Activated T-cell treated with anti-CD3 and anti-CD28 coated beads for 48 hours (primary cell): ENCODE measurements at regions not wholly inside any gene's neighbourhood (a gene's known extent, or its start where the extent isn't known, plus 50 kb on each side); places are given as distances from the start of the nearest gene placed in this dataset.

Experiments
- DNase-seq: peaks from one replicate; pipeline ENCODE4 v3.0.0-alpha.2; 2020; ENCODE audit warnings: low read depth

DNA sequence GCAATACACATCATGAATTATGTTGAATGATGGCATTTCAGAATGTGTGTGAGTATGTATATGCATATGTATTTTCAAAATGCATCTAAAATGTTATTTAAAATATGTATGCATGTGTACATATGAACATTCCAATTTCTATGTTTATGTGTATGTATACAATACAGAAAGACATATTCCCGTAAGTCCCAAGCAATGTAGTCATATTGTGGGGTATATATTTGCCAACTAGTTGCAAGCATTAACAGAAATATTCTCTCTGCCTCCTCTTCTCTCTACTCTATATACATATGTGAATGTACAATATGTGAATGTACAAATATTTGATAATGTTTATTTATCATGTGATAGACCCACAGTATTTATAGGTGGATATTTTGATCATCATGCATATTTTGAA is 345.8 kb upstream of the ZEB2 start:
- no peak for DNase-seq

DNA sequence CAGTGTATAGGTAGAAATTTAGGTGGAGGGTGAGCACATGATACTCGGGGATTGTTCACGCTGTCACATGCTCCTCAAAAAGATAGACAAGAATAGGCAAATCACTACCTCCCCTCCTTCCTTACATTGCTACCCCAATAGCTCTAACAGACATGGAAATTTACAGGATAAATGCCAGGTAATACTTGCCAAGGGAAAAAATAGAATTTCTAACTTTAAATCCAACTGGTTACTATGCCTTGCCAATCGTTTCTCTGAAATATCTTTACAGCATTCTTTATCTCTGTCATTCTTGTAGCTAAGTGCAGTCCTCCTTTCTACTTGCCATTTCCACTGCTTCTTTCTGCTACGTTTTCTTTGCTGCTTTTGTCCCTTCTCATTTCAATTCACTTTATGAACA is 339.8 kb upstream of the ZEB2 start:
- no peak for DNase-seq

DNA sequence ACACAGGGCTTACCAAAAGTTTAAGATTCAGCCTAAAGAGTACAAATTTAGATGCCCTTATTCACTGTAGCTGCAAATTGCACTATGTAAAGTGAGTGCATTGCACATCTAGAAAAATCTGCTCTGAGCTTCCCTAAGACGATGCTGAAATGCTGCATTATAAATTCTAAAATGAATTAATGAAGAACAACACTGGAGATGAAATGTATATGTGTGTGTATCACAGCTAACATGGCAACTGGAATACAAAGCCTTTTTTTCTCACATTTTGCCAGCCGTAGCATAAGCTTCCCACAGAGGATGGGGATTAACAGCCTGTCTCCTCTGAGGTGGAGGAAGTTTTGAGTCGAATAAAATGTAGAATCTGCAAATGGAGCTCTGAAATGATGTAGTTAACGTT is 338.3 kb upstream of the ZEB2 start:
- no peak for DNase-seq

DNA sequence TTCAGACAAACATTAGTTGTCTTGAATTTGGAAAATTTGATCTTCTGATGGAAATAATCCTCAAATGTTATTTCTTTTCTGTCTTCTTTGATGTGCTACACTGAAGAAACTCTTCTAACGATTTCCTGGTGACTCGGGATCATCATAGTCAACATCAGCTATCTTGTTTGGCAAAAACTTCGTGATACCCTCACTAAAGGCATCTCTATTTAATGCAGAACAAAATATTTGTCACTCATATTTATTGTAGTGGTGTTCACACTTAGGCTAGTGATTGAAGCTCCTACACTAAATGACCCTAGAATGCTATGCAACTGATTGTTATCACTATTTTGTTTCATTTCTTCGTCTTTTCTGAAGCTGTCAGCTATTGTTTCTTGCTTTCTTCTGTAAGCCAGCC is 334.7 kb upstream of the ZEB2 start:
- DNase-seq: no peak

DNA sequence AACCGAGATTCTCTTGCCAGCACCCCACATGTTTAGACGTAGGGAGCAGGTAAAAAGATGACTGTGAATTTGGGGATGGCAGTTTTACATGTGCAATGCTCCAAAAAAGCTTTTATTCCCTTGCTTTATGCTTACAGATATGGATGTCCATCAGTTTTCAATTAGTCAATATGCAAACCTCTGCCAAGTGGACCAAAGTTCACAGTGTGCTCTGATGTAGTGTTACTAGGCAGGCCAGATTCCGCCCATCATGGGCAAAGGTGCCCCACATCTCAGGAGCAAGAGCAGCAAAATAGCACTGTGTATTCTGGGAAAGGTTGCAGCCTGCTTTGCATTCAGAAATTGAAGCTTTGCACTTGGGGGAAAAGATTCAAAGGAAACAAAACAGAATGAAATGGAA is 329.7 kb upstream of the ZEB2 start:
- no peak for DNase-seq

DNA sequence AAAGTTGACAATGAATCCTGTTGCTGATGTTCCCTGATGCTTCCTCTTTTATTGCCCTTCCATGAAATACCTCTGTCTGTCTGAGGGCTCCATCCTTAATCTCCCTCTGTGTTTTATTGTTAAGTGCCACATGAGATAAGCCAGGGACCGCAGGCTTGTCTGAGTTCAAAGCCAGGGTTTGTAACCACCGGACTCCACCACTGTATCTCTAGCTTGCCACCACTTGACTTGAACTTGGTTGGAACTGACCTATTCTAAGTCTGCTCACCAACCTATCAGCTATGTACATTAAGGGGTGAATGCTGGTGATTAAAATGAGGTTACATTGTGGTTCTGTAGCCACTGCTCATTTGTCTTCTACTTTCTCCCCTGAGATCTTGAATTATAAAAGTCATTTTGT is 328.5 kb upstream of the ZEB2 start:
- DNase-seq: no peak

DNA sequence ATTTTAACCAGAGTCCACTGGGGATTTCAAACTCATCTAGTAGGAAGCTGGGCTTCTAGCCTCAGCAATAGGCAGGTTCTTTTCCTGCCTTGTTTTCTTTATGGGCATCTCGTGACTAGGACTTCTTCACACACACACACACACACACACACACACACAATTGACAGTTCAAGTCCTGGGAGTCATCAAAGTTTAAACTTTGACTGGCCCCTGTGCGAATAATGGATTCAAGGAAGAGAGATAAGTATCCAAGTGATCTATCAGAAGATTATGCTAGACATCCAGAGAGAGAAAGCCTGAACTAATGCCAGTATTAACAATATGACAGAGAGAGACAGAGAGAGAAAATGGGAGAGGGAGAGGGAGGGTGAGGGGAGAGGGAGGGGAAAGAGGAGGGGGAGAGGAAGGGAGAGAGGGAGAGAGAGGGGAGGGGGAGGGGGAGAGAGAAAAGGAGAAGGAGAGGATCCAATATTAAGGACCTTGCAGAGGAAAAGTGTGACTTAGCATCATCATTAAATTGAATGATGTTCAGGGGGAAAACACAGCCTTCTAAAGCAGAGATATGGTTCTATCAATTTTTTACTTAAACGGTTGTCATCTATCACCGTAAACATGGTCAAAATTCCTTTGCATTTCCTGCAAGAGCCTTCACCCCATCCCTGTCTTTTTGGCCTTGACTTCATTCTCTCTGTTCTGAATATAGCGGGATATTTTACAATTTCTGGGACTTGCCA is 327.6 kb upstream of the ZEB2 start:
- DNase-seq: no peak

DNA sequence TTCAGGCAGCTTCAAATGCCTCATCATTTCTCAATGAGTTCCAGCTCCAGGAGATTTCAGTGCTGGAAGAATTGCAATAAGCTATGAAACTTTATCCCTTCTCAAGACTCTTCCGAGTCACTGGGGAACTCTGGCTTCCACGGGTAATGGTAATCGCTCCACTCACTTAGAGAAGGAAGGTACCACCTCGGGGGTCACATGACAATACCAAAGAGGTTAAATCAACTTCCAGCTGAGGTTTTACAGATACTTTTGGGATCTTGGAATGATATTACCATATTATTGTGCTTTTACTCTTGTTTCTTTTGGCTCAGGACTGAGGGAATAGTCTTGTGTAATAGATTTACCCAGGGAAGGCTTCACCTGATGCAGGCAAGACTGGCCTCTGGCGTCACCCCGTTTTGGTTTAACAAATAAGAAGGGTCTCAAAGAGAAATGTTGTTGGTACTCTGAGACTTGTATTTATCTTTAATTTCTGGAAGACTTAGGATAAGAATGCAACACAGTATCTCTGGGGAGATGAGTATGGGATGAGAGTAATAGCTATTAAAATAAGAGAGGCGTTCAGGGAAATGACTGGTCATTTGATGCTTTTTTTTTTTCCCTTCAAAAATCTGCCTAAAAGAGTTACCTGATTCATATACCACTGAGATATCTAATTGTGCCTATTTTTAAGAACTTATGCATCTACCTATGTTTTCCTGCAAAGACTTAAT is 316.9 kb upstream of the ZEB2 start:
- DNase-seq: no peak

DNA sequence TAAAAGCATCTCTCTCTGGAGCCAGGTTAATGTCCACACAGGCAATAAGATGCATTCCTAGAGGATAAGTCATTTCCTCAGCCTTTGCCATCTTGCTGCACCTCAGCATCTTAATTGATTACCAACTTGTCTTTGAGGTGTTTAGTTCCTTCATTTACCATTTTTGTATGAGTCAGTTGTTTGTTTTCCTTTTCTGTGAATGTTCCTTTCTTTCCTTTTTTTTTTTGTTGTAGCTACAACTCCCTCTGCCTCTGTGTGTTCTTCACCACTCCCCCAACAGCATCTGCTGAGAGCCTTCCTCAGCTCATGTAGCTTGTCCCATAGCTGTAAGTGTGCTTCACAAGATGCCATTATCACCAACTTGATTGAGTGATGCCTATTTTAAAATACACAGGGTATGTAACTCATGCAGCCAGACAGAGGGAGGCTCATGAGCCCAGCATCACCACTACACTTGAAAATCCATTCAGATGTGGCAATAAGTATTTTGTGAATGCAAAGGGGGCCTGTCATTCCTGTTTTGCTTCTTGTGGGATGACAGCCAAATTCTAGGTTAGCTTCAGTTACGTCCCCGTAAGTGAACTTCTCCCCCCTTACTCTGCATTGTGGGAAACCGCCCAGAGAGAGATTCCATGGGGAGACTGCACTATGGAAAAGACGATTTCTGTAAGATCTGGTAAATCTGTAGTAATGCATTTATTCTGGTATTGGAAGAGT is 315.9 kb upstream of the ZEB2 start:
- DNase-seq: no peak

DNA sequence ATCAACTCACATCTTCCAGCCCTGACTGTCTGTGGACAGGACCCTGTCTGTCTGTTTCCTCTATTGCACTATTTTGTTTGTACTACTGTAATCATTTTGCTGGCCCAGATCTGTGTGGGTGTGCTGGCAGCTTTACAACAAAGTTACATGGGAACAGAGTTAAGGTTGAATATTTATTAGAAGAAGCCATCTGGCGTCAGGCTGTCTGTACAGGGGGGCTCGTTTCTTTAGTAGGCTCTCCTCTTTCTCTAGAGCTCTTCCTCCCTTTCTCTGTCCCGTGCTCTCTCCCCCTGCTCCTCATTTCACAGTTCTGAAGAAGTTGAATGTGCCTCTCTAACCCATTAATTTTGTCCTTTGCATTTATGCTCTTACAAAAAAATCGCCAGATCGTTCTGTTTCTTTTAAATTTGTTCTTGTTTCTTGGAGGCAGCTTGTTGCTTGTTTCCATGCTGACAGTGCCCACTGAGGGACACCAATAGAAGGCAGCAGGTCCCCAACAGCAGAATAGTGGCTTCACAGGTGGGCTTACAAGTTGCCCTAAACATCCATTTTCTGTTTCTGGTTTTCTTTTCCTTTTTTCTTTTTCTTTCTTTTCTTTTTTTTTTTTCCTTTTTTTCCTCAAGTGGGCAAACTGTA is 315.2 kb upstream of the ZEB2 start:
- no peak for DNase-seq

DNA sequence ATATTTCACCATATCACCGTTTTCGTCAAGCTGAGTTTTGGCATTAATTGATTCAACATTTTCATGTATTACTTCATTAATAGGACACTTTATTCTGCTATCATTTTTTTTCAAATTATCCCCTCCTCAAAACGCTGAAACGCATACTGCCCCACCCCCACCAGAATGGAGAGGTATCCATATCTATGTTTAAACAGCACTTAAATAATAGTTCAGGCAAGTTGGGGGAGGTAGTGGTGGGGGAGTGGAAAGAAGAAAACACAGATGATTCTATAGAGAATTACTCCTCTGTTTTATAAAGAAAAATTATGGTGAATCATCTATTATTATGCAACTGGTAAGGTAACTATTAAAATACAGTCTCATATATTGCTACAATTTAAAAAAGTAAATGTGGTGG is 314.4 kb upstream of the ZEB2 start:
- no peak for DNase-seq

DNA sequence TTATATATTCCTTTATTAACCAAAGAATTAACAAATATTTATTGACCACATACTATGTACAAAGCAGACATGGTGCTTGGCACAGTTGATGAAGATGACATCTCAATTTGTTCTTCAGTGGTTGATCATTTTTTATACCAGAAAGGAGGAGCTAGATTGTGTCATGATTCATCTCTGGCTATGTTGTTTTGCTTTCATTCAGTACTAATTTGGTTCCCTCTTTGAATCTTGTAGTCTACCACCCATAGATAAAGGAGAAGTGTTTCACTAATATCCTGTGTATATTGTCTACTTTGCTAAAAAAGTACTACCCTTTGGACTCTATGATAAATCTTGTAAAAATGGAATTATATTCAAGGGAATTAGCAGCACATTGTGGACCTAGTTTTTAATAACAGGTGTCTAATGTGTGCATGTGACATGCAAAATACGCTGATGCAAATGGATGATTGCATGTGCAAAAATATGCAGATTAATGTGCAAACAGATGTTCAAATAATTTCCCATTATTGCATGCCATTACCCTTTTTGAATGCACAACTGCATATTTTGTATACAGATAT is 313.2 kb upstream of the ZEB2 start:
- no peak for DNase-seq

DNA sequence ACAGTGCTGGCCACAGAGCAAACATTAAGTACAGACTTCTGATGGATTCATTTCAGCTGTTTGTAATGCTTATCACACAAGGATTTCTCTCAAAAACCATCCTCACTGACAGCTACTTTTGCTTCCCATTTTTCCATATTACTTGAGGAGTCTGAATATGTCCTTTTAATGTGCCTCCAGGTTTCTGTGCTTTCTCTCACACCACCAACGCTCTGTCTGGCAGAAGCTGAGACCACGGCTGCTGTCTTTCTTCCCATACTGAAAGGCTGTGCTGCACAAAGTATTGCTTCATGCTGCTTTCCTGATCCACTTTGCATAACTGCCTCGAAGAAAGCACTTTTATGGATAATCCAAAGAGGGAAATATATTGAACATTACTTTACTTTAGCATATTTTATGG is 312.1 kb upstream of the ZEB2 start:
- DNase-seq: no peak

DNA sequence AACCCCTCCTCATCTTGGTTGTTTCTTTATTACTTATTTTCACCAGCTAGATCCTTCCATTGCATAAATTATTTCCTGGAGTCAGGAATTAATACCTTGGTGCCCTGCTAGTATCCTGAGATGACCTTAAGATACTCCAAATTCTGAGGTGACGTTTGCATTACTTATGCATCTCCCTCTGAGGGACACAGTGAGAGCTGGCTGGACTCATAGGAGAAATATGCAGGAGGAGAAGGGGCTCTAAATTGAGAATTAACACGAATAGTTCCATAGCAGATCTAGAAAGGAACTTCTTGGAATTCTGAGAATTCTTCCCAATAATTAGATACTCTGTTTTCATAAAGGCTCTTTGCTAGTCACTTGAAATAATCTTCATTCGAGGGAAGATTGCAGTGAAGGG is 310.6 kb upstream of the ZEB2 start:
- DNase-seq: no peak

DNA sequence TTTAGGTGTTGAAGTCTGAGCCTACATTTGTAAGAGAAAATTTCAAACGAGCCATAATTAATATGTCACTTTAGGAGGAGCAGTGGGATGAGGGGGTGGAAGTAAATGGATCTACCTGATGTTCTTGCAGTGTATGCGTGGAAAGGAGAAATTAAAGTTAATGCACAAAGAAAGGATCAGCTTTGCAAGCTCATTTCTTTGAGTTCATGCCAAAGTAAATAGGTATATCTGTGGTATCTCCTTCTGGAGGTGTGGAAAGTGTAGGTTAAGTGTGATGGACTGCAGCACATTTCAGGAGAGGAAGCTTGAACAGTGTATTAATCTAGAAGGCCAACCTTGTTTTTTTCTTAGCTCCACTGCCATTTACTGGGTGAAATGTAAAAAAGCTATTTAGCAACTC is 307.5 kb upstream of the ZEB2 start:
- DNase-seq: no peak

DNA sequence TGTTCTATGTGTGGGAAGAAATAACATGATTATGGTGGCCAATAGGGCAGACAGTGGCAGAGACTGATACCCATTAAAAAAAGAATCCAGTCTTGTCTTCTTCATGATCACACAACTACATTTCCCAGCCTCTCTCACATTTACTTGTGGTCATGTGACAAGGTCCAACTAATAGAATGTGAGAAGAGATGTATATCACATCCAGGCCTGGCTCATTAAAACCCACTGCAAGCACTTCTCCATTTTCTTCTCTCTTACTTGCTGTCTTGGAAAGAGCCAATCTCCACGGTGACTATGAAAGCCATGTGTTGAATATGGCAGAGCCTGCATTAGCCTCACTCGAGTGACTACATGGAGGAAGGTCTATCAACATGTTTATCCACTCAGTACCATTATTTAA is 306.2 kb upstream of the ZEB2 start:
- no peak for DNase-seq

DNA sequence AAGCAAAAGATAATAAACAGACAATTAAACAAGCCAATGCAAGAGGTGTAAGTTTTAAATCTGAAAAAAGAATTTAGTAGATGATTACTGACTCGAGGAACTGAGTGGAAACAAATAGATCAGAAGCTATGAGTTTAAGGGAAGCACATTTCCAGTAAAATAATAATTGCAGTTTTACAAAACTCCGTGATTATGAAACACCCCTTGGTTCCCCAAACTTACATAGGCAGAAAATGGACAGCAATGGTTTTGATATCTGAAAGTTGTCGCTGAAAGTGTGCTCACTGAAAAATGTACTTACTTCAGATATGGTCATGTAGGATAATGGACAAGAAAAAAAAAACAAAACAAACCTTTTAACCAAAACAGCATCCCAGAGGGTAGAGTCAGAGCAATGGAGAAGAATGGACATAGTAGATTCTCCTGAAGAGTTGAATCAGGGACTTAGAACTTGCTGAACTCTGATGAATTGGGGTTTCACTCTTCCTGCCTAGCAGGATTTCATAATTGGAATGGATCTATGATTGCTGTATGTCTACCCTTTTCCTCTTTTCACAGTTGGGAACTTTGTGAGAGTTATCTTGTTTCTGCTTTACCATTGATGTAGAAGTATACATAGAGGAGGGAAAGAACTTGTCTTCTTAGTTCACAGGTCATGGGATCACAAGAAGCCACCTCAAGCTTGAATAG is 305.6 kb upstream of the ZEB2 start:
- no peak for DNase-seq

DNA sequence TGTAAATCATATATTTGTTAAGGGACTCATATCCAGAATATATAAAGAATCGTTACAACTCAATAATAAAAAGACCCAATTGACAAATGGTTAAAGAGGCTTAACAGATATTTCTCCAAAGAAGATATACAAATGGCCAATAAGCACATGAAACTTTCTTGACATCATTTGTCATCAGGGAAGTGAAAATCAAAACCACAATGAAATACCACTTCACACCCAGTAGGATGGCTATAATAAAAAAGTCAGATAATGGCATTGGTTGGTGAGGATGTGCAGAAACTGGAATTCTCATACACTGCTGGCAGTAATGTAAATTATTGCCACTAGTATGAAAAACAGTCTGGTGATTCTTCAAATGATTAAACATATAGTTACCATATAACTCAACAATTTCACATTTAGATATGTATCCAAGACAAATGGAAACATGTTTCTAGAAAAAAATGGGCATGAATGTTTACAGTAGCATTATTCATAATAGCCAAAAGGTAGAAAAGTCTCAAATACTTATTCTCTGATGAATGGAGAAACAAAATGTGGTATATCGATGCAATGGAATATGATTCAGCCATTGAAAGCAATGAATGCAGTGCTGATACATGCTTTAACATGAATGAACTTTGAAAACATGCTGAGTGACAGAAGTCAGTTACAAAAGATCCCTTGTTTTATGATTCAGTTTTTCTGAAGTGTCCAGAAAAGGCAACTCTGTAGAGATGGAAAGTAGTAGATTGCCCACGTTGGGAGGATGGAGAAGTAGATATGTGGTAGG is 304.6 kb upstream of the ZEB2 start:
- DNase-seq: no peak

DNA sequence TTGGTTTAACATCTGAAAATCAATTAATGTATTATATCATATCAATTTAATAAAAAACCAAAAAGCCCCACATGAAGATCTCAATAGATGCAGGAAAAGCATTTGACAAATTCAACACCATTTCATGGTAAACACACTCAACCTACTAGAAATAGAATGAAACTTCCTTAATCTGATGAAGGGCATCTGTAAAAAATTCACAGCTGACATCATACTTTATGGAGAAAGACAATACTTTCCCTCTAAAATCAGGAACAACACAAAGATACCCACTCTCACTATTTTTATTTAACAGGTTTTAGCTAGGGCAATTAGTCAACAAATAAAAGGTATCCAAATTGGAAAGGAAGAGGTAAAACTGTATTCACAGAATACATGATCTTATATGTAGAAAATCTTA is 303.0 kb upstream of the ZEB2 start:
- DNase-seq: no peak

DNA sequence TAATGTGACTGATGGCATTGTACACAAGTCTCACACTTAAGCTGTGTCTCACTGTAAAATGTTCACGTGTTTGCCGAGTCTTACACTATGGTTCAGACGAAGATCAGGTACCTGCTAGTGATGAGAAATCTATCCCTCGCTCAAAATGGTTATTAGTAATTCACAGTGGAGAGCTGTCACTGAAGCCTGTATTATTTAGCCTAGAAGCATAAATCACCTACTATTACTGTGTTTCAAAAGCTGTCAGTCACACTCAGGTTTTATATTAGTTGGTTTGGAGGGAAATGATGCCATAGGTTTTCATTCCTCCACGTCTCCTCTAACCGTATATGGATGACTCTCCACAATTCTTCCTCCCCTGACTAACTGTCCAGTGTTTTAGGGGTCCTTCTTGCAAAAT is 292.4 kb upstream of the ZEB2 start:
- no peak for DNase-seq

DNA sequence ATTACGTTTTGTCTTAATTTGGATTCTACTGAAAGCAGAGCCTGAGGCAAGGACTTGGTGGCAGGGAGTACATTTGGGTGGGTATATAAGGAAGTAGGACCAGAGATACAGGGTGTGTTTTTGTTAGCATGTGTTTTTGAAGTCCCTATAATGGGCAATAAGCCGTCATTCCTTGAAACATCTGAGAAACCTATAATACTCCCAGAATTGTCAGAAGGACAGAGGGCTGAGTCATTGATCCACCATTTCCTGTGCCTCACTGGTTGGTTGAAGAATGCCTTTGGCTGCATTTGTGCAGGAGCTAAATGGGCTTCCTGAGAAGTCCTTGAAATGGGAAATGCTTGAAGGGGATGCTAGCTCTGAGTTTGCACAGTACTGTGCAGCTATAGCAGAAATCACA is 281.8 kb upstream of the ZEB2 start:
- no peak for DNase-seq
